A673 (cell line): ENCODE measurements at regions not wholly inside any gene's neighbourhood (a gene's known extent, or its start where the extent isn't known, plus 50 kb on each side); places are given as distances from the start of the nearest gene placed in this dataset.

Source experiments
- EZH2 ChIP-seq: fragments of 200-600 bp; sonication (generic); IDR thresholded peaks from 2 replicates; pipeline ENCODE4 v1.6.1; 2017; ENCODE audit warnings: borderline replicate concordance, low read depth, mild to moderate bottlenecking, mixed read lengths, antibody characterized with exemption, low read length; ENCODE audit not compliant: poor library complexity, severe bottlenecking
- TF ChIP-seq, protein P1 (sequence below): fragments of 300-800, 200-600 bp; sonication (generic); conservative IDR thresholded peaks from 2 replicates; pipeline ENCODE4 v1.5.1; 2017; ENCODE audit warnings: low read depth, mild to moderate bottlenecking, antibody characterized with exemption, low read length, moderate library complexity, mixed read lengths

GRCh38 chr10:43863270-43863669 lies 214.6 kb upstream of the ZNF32 start:
- TF ChIP-seq, protein P1, sequence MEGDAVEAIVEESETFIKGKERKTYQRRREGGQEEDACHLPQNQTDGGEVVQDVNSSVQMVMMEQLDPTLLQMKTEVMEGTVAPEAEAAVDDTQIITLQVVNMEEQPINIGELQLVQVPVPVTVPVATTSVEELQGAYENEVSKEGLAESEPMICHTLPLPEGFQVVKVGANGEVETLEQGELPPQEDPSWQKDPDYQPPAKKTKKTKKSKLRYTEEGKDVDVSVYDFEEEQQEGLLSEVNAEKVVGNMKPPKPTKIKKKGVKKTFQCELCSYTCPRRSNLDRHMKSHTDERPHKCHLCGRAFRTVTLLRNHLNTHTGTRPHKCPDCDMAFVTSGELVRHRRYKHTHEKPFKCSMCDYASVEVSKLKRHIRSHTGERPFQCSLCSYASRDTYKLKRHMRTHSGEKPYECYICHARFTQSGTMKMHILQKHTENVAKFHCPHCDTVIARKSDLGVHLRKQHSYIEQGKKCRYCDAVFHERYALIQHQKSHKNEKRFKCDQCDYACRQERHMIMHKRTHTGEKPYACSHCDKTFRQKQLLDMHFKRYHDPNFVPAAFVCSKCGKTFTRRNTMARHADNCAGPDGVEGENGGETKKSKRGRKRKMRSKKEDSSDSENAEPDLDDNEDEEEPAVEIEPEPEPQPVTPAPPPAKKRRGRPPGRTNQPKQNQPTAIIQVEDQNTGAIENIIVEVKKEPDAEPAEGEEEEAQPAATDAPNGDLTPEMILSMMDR, result no peak
- TF ChIP-seq EZH2, result no peak
